ENCODE measurements at regions not wholly inside any gene's neighbourhood (a gene's known extent, or its start where the extent isn't known, plus 50 kb on each side); places are given as distances from the start of the nearest gene placed in this dataset.

DNA sequence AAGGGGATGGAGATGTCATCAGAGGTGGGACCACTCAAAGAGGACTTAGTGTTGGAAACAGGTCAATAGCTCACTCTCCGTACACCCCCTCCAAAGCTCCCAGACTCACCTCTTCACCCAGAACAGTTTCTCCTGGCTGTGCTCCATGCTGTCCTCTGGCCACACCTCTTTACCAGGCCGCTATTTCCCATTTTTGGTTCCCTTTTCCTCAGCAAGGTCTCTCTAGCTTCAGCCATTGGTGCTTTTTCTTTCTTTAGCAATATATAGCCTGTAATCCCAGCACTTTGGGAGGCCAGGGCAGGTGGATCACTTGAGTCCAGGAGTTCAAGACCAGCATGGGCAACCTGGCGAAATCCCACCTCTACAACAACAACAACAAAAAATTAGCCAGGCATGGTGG lies 123.6 kb upstream of the SMAD3 start:
- ChIA-PET POLR2A (no interaction called here), CTCF (interaction anchor here (0.7 to 1.7 kb wide), 3 partner anchors 90 to 492 kb away, joined by 3 to 8 read pairs (median 3); no protein-coding TSS in a partner anchor)
- no peak overlapping the region for H3K27ac ChIP-seq (ENCODE audit: low read depth, low read length)
- no peak for DNase-seq (ENCODE audit: low read depth, low spot score)
- H3K9me3 ChIP-seq (ENCODE audit: control insufficient read depth, insufficient read depth, low read length) = peaks cover 9% of the 10 kb centered on the region; the same call in 1 of the 2 replicates
- H3K4me3 ChIP-seq (ENCODE audit: low read depth, low read length) = no peak overlapping the region
- TF ChIP-seq, protein P1, sequence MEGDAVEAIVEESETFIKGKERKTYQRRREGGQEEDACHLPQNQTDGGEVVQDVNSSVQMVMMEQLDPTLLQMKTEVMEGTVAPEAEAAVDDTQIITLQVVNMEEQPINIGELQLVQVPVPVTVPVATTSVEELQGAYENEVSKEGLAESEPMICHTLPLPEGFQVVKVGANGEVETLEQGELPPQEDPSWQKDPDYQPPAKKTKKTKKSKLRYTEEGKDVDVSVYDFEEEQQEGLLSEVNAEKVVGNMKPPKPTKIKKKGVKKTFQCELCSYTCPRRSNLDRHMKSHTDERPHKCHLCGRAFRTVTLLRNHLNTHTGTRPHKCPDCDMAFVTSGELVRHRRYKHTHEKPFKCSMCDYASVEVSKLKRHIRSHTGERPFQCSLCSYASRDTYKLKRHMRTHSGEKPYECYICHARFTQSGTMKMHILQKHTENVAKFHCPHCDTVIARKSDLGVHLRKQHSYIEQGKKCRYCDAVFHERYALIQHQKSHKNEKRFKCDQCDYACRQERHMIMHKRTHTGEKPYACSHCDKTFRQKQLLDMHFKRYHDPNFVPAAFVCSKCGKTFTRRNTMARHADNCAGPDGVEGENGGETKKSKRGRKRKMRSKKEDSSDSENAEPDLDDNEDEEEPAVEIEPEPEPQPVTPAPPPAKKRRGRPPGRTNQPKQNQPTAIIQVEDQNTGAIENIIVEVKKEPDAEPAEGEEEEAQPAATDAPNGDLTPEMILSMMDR (IDR thresholded peaks at IDR 0.05; ENCODE audit: low read depth, low read length) = no peak
- no peaks in the 10 kb centered on the region for H3K27me3 ChIP-seq (ENCODE audit: control insufficient read depth, insufficient read depth, low read length)

DNA sequence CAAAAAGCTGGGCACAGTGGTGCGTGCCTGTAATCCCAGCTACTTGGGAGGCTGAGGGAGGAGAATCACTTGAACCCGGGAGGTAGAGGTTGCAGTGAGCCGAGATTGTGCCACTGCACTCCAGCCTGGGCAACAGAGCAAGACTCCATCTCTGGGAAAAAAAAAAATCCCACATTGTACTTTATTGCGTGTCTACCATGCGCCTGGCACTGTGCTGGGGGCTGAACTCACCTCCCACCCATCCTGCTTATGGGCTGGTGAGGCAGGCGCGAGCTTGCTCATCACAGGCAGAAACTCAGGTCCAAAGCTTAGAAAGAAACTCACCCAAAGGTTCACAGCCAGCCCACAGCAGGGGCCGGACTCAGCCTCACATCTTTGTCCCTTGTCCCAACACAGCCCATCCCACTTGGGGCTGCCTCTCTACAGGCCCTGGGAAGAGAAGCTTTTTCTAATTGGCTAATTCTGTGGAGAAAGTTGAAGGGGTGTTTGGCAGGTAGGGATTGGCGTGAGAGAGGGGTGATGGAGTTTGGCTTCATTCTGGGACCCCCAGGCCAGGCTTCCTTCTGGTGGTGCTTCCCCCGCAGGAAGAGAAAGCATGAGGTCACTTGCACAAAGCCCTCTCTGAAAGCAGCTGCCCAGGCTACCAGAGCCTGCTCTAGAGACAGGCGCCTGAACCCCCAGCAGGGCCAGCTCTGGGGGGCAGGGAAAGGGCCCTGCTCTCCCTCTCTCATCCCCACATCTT lies 122.6 kb upstream of the SMAD3 start:
- DNase-seq (ENCODE audit: low read depth, low spot score) = no peak
- no peak overlapping the region for H3K4me3 ChIP-seq (ENCODE audit: low read depth, low read length)
- TF ChIP-seq, protein P1 (IDR thresholded peaks at IDR 0.05; ENCODE audit: low read depth, low read length) = no peak
- CTCF ChIA-PET = interaction anchor here (0.7 to 2.3 kb wide), 3 partner anchors 206 to 491 kb away, joined by 3 to 15 read pairs (median 3); no protein-coding TSS in a partner anchor
- H3K9me3 ChIP-seq (ENCODE audit: control insufficient read depth, insufficient read depth, low read length) = peaks cover 5% of the 10 kb centered on the region; the same call in 1 of the 2 replicates
- POLR2A ChIA-PET = no interaction called here
- no peaks in the 10 kb centered on the region for H3K27me3 ChIP-seq (ENCODE audit: control insufficient read depth, insufficient read depth, low read length)
- H3K27ac ChIP-seq (ENCODE audit: low read depth, low read length) = no peak overlapping the region

DNA sequence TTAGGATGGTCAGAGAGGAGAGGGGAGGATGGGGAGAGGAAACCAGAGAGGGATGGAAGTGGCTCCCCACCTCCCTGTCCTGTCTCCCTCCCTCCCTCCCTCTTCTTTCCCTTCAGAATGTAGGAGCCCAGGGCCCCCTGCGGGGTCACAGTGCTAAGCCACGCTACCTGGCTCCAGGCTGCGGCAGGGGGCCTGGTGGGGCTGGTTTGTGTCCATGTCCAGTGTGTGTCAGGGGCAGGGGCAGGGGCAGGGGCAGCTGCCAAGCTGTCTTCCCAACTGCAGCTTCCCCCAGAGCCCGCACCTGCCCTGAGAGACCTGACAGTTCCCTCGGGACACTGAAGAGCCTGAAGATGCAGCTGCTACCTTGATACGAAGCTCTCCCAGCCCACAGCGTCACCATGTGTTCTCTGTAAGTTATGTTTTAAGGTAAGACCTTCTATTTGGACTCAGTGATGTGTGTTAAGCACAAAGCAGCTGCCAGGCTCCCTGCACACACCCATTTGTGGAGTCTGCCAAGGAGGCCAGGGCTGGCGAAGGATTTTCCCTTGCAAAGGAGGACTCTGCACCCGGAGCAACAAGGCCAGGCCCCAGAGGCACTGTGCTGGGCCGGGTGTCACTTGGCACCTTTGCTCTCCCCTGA lies 121.8 kb upstream of the SMAD3 start:
- Histone ChIP-seq H3K4me3 (ENCODE audit: low read depth, low read length) (no peak overlapping the region), H3K27ac (ENCODE audit: low read depth, low read length) (no peak overlapping the region), H3K9me3 (ENCODE audit: control insufficient read depth, insufficient read depth, low read length) (no peaks in the 10 kb centered on the region; the same call in 1 of the 2 replicates), H3K27me3 (ENCODE audit: control insufficient read depth, insufficient read depth, low read length) (no peaks in the 10 kb centered on the region)
- no peak for DNase-seq (ENCODE audit: low read depth, low spot score)
- TF ChIP-seq, protein P1 (IDR thresholded peaks at IDR 0.05; ENCODE audit: low read depth, low read length) = no peak
- CTCF ChIA-PET = interaction anchor here (0.5 to 2.3 kb wide), 3 partner anchors 220 to 490 kb away, joined by 5 to 15 read pairs (median 8); no protein-coding TSS in a partner anchor
- POLR2A ChIA-PET = no interaction called here

DNA sequence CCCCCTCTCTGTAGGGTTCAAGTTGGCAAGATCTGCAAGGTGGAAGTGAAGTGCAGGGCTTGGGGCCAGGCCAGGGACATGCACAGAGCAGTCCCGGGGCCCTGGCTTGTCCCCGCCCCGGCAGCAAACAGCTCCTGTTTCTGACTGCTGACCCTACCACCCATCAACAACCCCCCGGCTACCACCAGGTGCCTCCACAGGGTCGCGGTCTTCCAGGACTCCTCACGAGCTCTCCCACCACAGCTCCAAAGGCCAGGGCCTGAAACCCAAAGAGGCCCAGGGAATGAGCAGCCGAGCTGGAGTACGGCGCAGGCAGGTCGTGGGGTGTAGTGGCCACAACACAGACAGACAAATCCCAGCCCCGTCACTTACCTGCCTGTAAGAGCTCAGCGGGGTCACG lies 121.3 kb upstream of the SMAD3 start:
- DNase-seq (ENCODE audit: low read depth, low spot score) = no peak
- ChIA-PET POLR2A (no interaction called here), CTCF (interaction anchor here (0.5 to 2.3 kb wide), 5 partner anchors 22 to 489 kb away, joined by 3 to 15 read pairs (median 8); no protein-coding TSS in a partner anchor)
- TF ChIP-seq, protein P1 (IDR thresholded peaks at IDR 0.05; ENCODE audit: low read depth, low read length) = no peak
- Histone ChIP-seq H3K27ac (ENCODE audit: low read depth, low read length) (no peak overlapping the region), H3K27me3 (ENCODE audit: control insufficient read depth, insufficient read depth, low read length) (no peaks in the 10 kb centered on the region), H3K4me3 (ENCODE audit: low read depth, low read length) (no peak overlapping the region), H3K9me3 (ENCODE audit: control insufficient read depth, insufficient read depth, low read length) (no peaks in the 10 kb centered on the region)

DNA sequence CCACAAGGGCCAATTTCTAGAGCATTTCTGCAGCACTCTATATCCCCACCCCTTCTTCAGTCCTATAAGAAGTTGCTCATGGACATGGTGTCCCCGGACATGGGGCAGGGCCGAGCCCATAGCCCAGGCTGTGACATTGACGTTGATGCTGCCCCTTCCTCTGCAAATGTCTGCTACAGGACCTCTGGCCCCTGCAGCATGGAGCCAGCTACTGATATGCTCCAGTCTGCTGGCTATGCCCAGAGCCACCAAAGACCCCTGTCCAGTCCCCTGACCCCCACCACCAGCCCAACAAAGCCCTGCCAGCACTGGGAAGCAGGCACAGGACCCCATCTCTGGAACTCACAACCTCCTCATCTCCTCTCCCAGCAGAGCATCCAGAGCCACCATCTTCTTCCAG lies 120.1 kb upstream of the SMAD3 start:
- no peaks in the 10 kb centered on the region for H3K27me3 ChIP-seq (ENCODE audit: control insufficient read depth, insufficient read depth, low read length)
- H3K27ac ChIP-seq (ENCODE audit: low read depth, low read length) = no peak overlapping the region
- CTCF ChIA-PET = interaction anchor here (0.9 to 2.3 kb wide), 7 partner anchors 21 to 891 kb away, joined by 3 to 18 read pairs (median 5); partner anchors contain the start of gene SMAD3
- no peak overlapping the region for H3K4me3 ChIP-seq (ENCODE audit: low read depth, low read length)
- H3K9me3 ChIP-seq (ENCODE audit: control insufficient read depth, insufficient read depth, low read length) = no peaks in the 10 kb centered on the region
- TF ChIP-seq, protein P1 (IDR thresholded peaks at IDR 0.05; ENCODE audit: low read depth, low read length) = no peak
- DNase-seq (ENCODE audit: low read depth, low spot score) = no peak
- POLR2A ChIA-PET = no interaction called here
